CD8-positive, alpha-beta memory T cell (primary cell): ENCODE measurements at regions not wholly inside any gene's neighbourhood (a gene's known extent, or its start where the extent isn't known, plus 50 kb on each side); places are given as distances from the start of the nearest gene placed in this dataset.
"Not testable (repeated sequence)": the region's sequence is repeated elsewhere in the genome, so short reads cannot be mapped to it uniquely, and the experiment has no call there.

ENCODE experiments used
- CTCF ChIA-PET: fragments of 350-600 bp; sonication (Branson Sonifier 250); formaldehyde crosslinking; loops from one replicate; lab custom pipeline; 2021; ENCODE audit warnings: antibody characterized with exemption; lab: Charles Lee
- POLR2A ChIA-PET: fragments of 350-600 bp; sonication (Branson Sonifier 250); formaldehyde crosslinking; loops from one replicate; lab custom pipeline; 2021; ENCODE audit warnings: antibody characterized with exemption; lab: Charles Lee
- DNase-seq, 5 donors: peaks; one replicate each; pipeline versions ENCODE4 v3.0.0 to v3.0.0-alpha.2; 2020 to 2022; ENCODE audit warnings: mixed read lengths in 1 of 5
- H3K27ac ChIP-seq: one replicate; pipeline ENCODE4 v1.7.0; 2013; ENCODE audit warnings: low read depth, mild to moderate bottlenecking, low read length, moderate library complexity
- H3K27me3 ChIP-seq: 2 replicates; pipeline ENCODE4 v1.7.0; 2013; ENCODE audit warnings: low read length, mild to moderate bottlenecking; ENCODE audit not compliant: insufficient read depth, poor library complexity, severe bottlenecking
- H3K36me3 ChIP-seq: 2 replicates; pipeline ENCODE4 v1.7.0; 2013; ENCODE audit warnings: mild to moderate bottlenecking, low read length, moderate library complexity; ENCODE audit not compliant: insufficient read depth
- H3K4me1 ChIP-seq: 2 replicates; pipeline ENCODE4 v1.7.0; 2013; ENCODE audit warnings: mild to moderate bottlenecking, low read length, moderate library complexity; ENCODE audit not compliant: insufficient read depth
- H3K4me3 ChIP-seq: 2 replicates; pipeline ENCODE4 v1.7.0; 2013; ENCODE audit warnings: mild to moderate bottlenecking, low read length
- H3K9me3 ChIP-seq: 2 replicates; pipeline ENCODE4 v1.7.0; 2013; ENCODE audit warnings: mild to moderate bottlenecking, low read length
- H3K27ac Mint-ChIP-seq, 8 donors: one replicate each; pipeline ENCODE4 v1.8.0; 2020 to 2021; ENCODE audit warnings: mixed read lengths in 8 of 8, mild to moderate bottlenecking in 6 of 8, inconsistent platforms in 3 of 8, moderate library complexity in 3 of 8
- H3K27me3 Mint-ChIP-seq, 2 donors: one replicate each; pipeline ENCODE4 v1.8.0; 2020 to 2021; ENCODE audit warnings: mixed read lengths in 2 of 2, mild to moderate bottlenecking in 1 of 2, moderate library complexity in 1 of 2
- H3K36me3 Mint-ChIP-seq, 3 donors: one replicate each; pipeline ENCODE4 v1.8.0; 2020 to 2021; ENCODE audit warnings: mixed read lengths in 3 of 3, inconsistent platforms in 1 of 3, mild to moderate bottlenecking in 1 of 3
- H3K4me1 Mint-ChIP-seq, 3 donors: one replicate each; pipeline ENCODE4 v1.8.0; 2020 to 2021; ENCODE audit warnings: mixed read lengths in 3 of 3, inconsistent platforms in 1 of 3, mild to moderate bottlenecking in 1 of 3
- H3K4me3 Mint-ChIP-seq, 7 donors: one replicate each; pipeline ENCODE4 v1.8.0; 2020 to 2021; ENCODE audit warnings: mixed read lengths in 7 of 7, mild to moderate bottlenecking in 6 of 7, moderate library complexity in 4 of 7, inconsistent platforms in 2 of 7
- H3K9me3 Mint-ChIP-seq, 5 donors: one replicate each; pipeline ENCODE4 v1.8.0; 2020 to 2022; ENCODE audit warnings: mixed read lengths in 5 of 5, mild to moderate bottlenecking in 3 of 5, moderate library complexity in 2 of 5, inconsistent platforms in 1 of 5

GRCh38 chr22:25462474-25463346 lies 101.8 kb upstream of the GRK3 start:
- H3K9me3 ChIP-seq, POLR2A ChIA-PET, H3K27me3 ChIP-seq, H3K4me1 ChIP-seq, H3K4me3 Mint-ChIP-seq, H3K27me3 Mint-ChIP-seq, H3K4me1 Mint-ChIP-seq, H3K9me3 Mint-ChIP-seq, H3K27ac ChIP-seq, H3K4me3 ChIP-seq: not testable (repeated sequence)
- peak; percentile 40 to 71 (median 50) for DNase-seq
- Mint-ChIP-seq H3K27ac (peak overlapping the region in 4 of 8 donors; percentile 62 to 86 (median 72)), H3K36me3 (peaks cover 0 to 66% (median 22%) of the 10 kb centered on the region in 3 donors)
- peaks cover 12% of the 10 kb centered on the region for H3K36me3 ChIP-seq
- CTCF ChIA-PET, result interaction anchor here (0.6 to 2.3 kb wide), 6 partner anchors 15 to 870 kb away, joined by 3 to 8 read pairs (median 3); no protein-coding TSS in a partner anchor

- peaks cover 0 to 63% (median 22%) of the 10 kb centered on the region in 3 donors for H3K36me3 Mint-ChIP-seq
- CTCF ChIA-PET, result interaction anchor here (1.8 kb wide), 1 partner anchor 870 kb away, joined by 3 read pairs; no protein-coding TSS in a partner anchor
- H3K4me3 Mint-ChIP-seq, H3K27ac Mint-ChIP-seq, DNase-seq, H3K4me1 Mint-ChIP-seq, POLR2A ChIA-PET, H3K4me1 ChIP-seq, H3K27ac ChIP-seq, H3K27me3 Mint-ChIP-seq, H3K9me3 ChIP-seq, H3K9me3 Mint-ChIP-seq, H3K4me3 ChIP-seq, H3K27me3 ChIP-seq: not testable (repeated sequence)
- peaks cover 12% of the 10 kb centered on the region for H3K36me3 ChIP-seq
Observed at GRCh38 chr22:25463347-25463628, 101.2 kb upstream of the GRK3 start.

GRCh38 chr22:25464326-25464725 lies 100.1 kb upstream of the GRK3 start:
- H3K9me3 ChIP-seq, H3K36me3 ChIP-seq, H3K27me3 ChIP-seq, H3K4me3 Mint-ChIP-seq, DNase-seq, H3K4me1 Mint-ChIP-seq, H3K4me3 ChIP-seq, H3K9me3 Mint-ChIP-seq, CTCF ChIA-PET, POLR2A ChIA-PET, H3K4me1 ChIP-seq, H3K27me3 Mint-ChIP-seq, H3K27ac ChIP-seq: not testable (repeated sequence)
- Mint-ChIP-seq H3K36me3 (peaks cover 0 to 52% (median 18%) of the 10 kb centered on the region in 3 donors), H3K27ac (peak overlapping the region in 1 of 8 donors; percentile 9)

DNA sequence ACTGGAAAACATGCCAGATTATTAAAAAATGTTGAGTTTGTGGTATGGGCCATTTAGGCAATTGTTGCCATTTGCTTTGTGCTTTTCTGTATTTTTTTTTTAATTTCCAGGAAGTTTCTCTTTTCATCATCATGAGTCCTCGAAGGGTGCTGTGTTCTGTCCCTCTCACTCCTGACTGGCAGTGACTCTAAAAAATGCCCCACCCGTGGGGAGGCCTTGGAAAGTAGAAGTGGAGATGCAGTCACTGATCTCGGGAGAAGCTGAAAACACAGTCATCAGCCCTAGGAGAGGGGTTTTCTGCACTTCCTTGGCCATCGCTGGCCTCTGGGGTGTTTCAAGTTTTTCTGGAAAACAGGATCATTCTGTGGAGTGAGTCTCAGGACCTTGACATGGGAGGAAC lies 98.5 kb upstream of the GRK3 start:
- no peaks in the 10 kb centered on the region for H3K4me1 ChIP-seq
- H3K9me3 Mint-ChIP-seq, result no peaks in the 10 kb centered on the region
- H3K9me3 ChIP-seq, result no peaks in the 10 kb centered on the region
- peaks cover 0 to 6% (median 3%) of the 10 kb centered on the region in 3 donors for H3K4me1 Mint-ChIP-seq
- POLR2A ChIA-PET, result no interaction called here
- DNase-seq, result no peak
- no peaks in the 10 kb centered on the region for H3K36me3 ChIP-seq
- H3K27me3 ChIP-seq, result no peaks in the 10 kb centered on the region
- peaks cover 0 to 36% (median 6%) of the 10 kb centered on the region in 3 donors for H3K36me3 Mint-ChIP-seq
- no peak overlapping the region for H3K4me3 Mint-ChIP-seq
- H3K4me3 ChIP-seq, result no peak overlapping the region
- no peak overlapping the region for H3K27ac ChIP-seq
- CTCF ChIA-PET, result no interaction called here
- H3K27ac Mint-ChIP-seq, result peak overlapping the region in 3 of 8 donors; percentile 35 to 83 (median 61)
- no peaks in the 10 kb centered on the region for H3K27me3 Mint-ChIP-seq

DNA sequence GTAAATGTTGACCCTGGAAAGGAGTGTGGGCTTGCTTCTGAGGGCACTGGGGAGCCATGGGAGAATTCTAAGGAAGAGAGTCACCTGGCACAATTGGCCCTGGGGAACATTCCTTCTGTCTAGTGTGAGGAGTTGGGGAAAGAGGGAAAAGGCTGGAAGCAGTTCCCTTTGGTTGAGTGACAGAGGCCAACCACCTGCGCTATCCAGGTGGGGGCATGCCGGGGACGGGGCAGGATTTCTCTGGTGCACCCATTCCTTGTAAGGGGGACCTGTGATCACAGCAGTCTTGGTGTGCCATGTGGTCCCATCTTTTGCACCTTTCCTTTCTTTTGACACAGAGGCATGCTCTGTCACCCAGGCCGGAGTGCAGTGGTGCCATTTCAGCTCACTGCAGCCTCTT lies 92.1 kb upstream of the GRK3 start:
- H3K27ac Mint-ChIP-seq, result peak overlapping the region in 1 of 8 donors; percentile 77
- no peak overlapping the region for H3K4me3 Mint-ChIP-seq
- H3K4me1 ChIP-seq, result no peaks in the 10 kb centered on the region
- H3K9me3 Mint-ChIP-seq, result no peaks in the 10 kb centered on the region
- no peaks in the 10 kb centered on the region for H3K36me3 ChIP-seq
- peaks cover 2 to 10% (median 8%) of the 10 kb centered on the region in 3 donors for H3K36me3 Mint-ChIP-seq
- H3K27me3 ChIP-seq, result no peaks in the 10 kb centered on the region
- POLR2A ChIA-PET, result no interaction called here
- H3K4me1 Mint-ChIP-seq, result no peaks in the 10 kb centered on the region
- H3K27ac ChIP-seq, result no peak overlapping the region
- H3K27me3 Mint-ChIP-seq, result no peaks in the 10 kb centered on the region
- CTCF ChIA-PET, result no interaction called here
- H3K9me3 ChIP-seq, result no peaks in the 10 kb centered on the region
- no peak overlapping the region for H3K4me3 ChIP-seq
- DNase-seq, result no peak

GRCh38 chr22:25475257-25476022 lies 89.0 kb upstream of the GRK3 start:
- ChIA-PET CTCF (no interaction called here), POLR2A (no interaction called here)
- H3K27ac ChIP-seq, result no peak overlapping the region
- no peaks in the 10 kb centered on the region for H3K27me3 Mint-ChIP-seq
- no peaks in the 10 kb centered on the region for H3K9me3 ChIP-seq
- H3K27ac Mint-ChIP-seq, result no peak overlapping the region
- H3K4me1 Mint-ChIP-seq, result no peaks in the 10 kb centered on the region
- no peaks in the 10 kb centered on the region for H3K4me1 ChIP-seq
- peaks cover 3 to 15% (median 12%) of the 10 kb centered on the region in 3 donors for H3K36me3 Mint-ChIP-seq
- H3K36me3 ChIP-seq, result no peaks in the 10 kb centered on the region
- no peak overlapping the region for H3K4me3 Mint-ChIP-seq
- no peak overlapping the region for H3K4me3 ChIP-seq
- no peaks in the 10 kb centered on the region for H3K9me3 Mint-ChIP-seq
- DNase-seq, result no peak
- H3K27me3 ChIP-seq, result no peaks in the 10 kb centered on the region

DNA sequence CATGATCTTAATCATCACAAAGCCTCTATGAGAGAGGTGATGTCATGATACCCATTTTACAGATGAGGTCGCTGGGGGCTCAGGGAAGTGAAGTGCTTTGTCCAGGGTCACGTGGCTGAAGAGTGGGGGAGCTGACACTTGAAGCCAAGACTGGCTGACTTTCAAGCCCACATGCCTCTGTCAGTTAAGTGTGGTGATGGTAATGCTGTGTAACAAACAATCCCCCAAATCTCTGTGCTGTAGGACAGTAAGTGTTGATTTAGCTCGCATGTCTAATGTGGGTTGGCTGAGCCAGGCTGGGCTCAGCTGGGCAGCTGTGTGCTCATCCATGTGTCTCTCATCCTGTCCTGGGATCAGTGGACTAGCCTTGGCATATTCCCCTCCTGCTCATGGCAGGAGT lies 87.1 kb upstream of the GRK3 start:
- Mint-ChIP-seq H3K4me1 (no peaks in the 10 kb centered on the region), H3K9me3 (no peaks in the 10 kb centered on the region), H3K36me3 (peaks cover 14 to 32% (median 16%) of the 10 kb centered on the region in 3 donors), H3K4me3 (no peak overlapping the region), H3K27me3 (no peaks in the 10 kb centered on the region), H3K27ac (no peak overlapping the region)
- Histone ChIP-seq H3K27me3 (no peaks in the 10 kb centered on the region), H3K9me3 (no peaks in the 10 kb centered on the region), H3K36me3 (no peaks in the 10 kb centered on the region), H3K4me1 (no peaks in the 10 kb centered on the region), H3K4me3 (no peak overlapping the region), H3K27ac (no peak overlapping the region)
- DNase-seq, result no peak
- ChIA-PET POLR2A (no interaction called here), CTCF (no interaction called here)

DNA sequence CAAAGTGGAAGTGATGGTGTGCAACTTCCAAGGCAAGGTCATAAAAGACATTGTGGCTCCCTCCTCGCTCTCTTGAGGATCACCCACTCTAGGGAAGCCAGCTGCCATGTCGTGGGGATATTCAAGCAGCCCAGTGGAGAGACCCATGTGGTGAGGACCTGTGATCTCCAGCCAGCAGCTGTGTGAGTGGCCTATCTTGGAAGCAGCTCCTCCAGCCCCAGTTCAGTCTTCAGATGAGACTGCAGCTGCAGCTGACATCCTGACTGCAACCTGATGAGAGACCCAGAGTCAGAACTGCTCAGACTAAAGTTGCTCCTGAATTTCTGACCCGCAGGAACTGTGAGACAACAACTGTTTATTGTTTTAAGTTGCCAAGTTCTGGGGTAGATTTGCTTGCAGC lies 86.4 kb upstream of the GRK3 start:
- Histone ChIP-seq H3K4me1 (no peaks in the 10 kb centered on the region), H3K4me3 (no peak overlapping the region), H3K9me3 (no peaks in the 10 kb centered on the region), H3K27me3 (no peaks in the 10 kb centered on the region), H3K27ac (no peak overlapping the region), H3K36me3 (no peaks in the 10 kb centered on the region)
- no peak for DNase-seq
- H3K27me3 Mint-ChIP-seq, result no peaks in the 10 kb centered on the region
- H3K36me3 Mint-ChIP-seq, result peaks cover 16 to 39% (median 18%) of the 10 kb centered on the region in 3 donors
- POLR2A ChIA-PET, result no interaction called here
- H3K4me3 Mint-ChIP-seq, result no peak overlapping the region
- CTCF ChIA-PET, result interaction anchor here (1.1 kb wide), 1 partner anchor 15 kb away, joined by 3 read pairs; no protein-coding TSS in a partner anchor
- H3K27ac Mint-ChIP-seq, result no peak overlapping the region
- no peaks in the 10 kb centered on the region for H3K9me3 Mint-ChIP-seq
- H3K4me1 Mint-ChIP-seq, result no peaks in the 10 kb centered on the region
